ENCODE measurements at regions not wholly inside any gene's neighbourhood (a gene's known extent, or its start where the extent isn't known, plus 50 kb on each side); places are given as distances from the start of the nearest gene placed in this dataset.

DNA sequence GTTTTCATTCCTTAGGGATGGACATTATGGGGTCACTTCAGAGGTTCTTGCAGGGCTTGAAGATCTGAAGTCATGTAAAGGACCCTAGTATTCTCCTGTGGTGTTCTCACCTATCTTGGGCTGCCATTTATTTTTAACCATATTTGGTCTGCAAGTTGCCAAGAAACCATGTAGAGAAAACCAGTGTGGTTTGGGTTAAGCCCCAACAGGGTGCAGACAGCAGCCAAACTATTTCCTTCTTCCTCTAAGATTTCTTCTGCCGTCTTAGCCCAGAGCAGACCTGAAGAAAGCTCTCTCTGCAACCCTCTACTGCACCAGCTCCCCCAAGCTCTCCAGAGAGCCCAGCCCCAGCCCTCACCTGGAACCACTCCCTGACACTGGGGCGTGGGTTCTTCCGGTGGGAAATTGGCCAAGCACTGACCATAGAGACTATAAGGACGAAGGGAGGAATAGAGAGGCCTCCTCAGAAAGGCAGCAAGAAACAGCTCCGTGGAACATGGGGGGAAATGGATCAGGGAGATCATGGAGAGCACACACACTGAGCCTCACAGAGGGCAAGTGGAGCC lies 136.6 kb downstream of the SYF2 start:
- TF ChIP-seq, protein P1, sequence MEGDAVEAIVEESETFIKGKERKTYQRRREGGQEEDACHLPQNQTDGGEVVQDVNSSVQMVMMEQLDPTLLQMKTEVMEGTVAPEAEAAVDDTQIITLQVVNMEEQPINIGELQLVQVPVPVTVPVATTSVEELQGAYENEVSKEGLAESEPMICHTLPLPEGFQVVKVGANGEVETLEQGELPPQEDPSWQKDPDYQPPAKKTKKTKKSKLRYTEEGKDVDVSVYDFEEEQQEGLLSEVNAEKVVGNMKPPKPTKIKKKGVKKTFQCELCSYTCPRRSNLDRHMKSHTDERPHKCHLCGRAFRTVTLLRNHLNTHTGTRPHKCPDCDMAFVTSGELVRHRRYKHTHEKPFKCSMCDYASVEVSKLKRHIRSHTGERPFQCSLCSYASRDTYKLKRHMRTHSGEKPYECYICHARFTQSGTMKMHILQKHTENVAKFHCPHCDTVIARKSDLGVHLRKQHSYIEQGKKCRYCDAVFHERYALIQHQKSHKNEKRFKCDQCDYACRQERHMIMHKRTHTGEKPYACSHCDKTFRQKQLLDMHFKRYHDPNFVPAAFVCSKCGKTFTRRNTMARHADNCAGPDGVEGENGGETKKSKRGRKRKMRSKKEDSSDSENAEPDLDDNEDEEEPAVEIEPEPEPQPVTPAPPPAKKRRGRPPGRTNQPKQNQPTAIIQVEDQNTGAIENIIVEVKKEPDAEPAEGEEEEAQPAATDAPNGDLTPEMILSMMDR (IDR thresholded peaks at IDR 0.05 in 8 of 11, conservative IDR thresholded peaks at IDR 0.05 in 3 of 11), result no peak
- TF ChIP-seq POLR2AphosphoS5 (IDR thresholded peaks at IDR 0.05) (no peak), POLR2A (IDR thresholded peaks at IDR 0.05) (no peak)

Data from spleen (tissue), 7 donors.